Medulla oblongata (tissue), 1 donor: ENCODE measurements at regions not wholly inside any gene's neighbourhood (a gene's known extent, or its start where the extent isn't known, plus 50 kb on each side); places are given as distances from the start of the nearest gene placed in this dataset.

Source experiments
- DNase-seq: peaks from one replicate; pipeline ENCODE4 v3.0.0-alpha.2; 2015; ENCODE audit errors: extremely low spot score

GRCh38 chr10:128709686-128710085 is 583.5 kb upstream of the MKI67 start:
- DNase-seq, result no peak

DNA sequence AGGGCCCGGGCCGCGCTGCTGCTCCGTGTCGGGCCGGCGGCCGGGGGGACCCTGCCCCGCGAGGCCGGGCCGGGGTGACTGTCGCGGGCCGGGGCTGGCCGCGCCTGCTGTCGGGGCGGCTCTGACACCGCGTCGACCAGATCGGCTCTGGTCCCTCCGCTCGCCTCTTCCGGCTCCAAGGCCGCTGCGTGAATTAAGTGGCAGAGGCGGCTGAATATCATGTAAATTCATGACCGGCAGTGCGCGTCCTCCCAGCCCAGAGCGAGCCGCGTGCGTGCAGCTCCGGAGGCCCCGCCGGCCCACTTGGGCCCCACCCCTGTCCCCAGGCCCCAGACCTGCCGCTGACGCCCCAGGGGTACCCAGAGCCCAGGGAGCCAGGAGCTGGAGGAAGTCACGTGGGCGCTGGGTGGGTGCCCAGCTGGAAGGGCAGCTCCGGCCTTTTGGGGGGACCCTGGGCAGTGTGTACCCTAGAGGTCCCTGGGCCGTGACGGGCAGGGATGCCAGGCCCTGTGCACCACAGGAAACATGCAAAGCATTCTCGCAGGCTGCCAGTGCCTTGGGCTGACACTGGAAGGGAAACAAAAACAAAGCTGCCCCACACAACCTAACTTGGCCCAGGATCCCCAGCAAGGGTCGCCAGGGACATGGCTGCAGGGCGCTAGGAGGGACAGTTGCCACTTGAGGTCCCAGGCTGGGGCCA is 584.0 kb upstream of the MKI67 start:
- DNase-seq, result no peak

DNA sequence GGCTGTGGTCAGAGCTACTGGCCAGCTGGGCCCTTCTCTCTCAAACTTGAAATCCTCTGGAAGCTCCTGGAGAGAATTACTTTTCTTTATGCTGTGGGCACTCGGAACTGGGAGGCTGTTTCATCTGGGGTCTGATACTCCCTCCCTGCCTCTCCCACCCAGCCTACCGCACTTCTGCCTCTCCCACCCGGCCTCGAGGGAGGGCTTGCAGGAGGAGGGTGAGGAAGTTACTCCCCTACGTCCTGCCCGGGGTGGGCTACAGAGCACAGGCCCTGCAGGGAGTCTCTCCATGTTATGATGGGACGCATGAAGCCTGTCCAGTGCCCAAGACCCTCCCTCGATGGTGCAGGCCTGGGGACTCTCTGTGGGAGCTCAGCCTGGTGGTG is 584.6 kb upstream of the MKI67 start:
- no peak for DNase-seq

DNA sequence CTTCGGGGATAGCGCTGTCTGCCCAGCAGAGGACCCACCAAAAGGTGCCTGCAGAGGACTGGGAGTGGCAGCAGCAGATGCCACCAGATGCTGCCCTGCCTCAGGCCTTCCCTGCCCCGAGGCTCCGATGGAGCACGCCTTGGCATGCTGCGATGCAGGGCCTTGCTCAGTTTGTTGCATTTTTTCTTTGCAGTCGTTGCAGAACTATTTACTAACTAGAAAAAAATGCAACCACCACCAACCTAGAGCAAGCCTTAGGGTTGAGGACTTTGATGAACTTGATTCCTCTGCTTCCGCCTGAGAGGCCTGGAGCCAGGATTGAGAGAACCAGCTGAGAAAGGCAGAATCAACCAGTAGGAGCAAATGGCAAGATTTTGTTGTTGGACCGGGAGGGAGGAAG is 585.6 kb upstream of the MKI67 start:
- DNase-seq, result no peak

DNA sequence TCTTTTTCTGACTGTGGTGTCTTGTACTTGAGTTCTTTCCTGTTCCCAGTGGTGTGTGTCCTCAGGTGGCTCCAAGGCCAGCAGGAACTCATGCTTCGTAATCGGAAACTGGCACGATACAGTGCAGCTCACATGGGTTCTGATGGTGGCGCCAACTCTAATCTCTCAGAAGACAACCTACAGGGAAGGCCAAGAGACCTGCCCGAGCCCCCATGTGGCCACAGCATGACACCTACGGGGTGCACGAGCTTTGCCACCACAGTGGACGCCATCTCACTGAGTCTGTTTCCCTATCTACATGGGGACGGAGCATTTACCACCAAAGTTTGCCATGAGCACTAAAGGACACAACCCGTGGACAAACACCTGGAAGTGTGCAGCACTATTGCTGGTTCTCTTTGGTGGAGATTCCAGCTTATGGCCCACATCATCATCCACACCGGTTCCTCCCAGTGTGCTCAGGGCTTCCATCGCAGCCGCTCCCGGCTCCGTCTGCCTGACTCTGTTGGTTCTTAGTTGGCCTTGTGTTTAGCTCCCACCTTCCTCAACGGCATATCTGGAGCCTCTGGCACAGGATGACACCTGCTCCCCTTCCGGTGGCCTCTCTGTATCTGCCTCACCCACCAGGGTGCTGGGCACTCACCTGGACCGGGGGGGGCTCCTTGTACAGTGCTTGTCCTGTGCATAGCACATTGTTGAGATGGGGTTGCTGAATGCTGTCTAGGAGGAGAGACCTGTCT is 586.6 kb upstream of the MKI67 start:
- DNase-seq, result no peak

DNA sequence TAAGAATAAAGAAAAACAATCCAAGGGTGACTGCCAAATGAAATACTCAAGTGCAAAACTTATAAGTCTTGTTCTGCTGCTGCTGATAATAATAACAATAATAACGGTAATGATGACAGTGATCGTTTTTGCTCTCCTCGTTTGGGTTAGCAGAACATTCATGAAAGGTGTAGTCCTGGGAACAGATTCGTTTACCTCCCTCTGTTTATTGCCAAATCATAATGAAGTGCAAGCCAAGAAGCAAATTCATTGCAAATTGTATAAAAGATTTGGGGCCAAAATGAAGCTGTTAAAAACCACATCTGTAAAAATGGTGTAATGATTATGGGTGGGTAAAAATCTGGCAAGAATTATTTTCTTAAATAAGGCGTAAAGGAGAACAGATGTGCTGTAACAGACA is 587.2 kb upstream of the MKI67 start:
- DNase-seq, result no peak

GRCh38 chr10:128713874-128714570 is 587.8 kb upstream of the MKI67 start:
- no peak for DNase-seq

GRCh38 chr10:128714644-128715415 is 588.6 kb upstream of the MKI67 start:
- no peak for DNase-seq

DNA sequence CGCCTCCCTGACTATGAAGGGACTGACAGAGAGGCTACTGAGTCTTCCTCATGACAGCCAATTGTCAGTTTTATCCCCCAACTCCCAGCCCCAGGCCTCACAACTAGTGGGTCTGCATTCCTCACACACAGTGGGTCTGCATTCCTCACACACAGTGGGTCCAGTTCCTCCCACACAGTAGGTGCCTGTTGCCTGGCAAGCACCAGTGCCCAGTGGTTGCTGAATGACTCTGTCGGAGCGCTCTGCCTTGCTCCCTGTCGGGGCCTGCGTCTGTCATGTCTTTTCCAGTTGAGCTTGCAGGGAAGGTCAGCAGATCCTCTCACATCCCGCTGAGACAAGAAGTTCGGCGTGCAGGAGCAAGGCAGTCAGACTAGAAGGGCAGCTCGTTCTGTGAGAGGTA is 590.0 kb upstream of the MKI67 start:
- no peak for DNase-seq

DNA sequence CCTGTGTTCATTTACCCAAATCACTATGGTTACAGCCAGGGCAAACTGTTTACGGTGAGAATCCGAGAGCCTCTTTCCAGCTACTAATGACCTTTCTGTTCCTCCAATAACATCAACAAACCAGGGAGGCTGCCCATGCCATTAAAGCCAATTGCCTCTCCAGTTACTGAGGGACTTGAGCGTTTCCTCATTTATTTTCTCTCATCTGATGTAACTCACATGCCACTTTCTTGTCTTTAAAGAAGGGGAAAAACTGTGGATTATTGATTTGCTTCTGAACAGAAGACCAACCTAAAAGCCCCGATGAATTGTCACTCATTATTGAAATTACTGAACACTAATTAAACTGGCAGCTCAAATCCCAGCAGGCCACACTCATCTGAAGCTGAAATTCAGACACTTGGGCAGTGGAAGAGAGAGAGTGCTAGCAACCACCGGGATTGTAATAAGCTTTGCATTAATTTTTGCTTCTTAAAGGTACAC is 595.8 kb upstream of the MKI67 start:
- no peak for DNase-seq

DNA sequence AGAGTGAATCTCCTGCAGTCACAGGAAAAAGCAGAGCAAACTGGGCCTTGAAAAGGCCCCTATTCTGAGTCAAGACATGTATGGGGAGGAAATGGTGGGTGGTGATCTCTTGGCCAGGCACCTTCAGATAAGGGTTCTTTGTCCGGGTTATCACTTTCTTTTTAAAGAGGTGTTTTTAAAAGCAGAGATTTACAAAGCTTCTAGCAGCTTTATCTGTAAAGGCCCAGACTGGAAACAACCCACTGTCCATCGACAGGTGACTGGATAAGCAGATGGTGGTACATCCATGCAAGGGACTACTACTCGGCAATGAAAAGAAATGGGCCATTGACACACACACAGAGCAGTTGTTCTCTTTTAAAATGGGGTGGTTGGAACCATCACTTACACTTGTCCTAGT is 596.7 kb upstream of the MKI67 start:
- no peak for DNase-seq

- DNase-seq, result no peak
These were observed 597.5 kb upstream of the MKI67 start for GRCh38 chr10:128723631-128724205.

- DNase-seq, result no peak
These were observed 599.3 kb upstream of the MKI67 start for GRCh38 chr10:128725531-128725930.

GRCh38 chr10:128727114-128727513 is 600.9 kb upstream of the MKI67 start:
- DNase-seq, result no peak

DNA sequence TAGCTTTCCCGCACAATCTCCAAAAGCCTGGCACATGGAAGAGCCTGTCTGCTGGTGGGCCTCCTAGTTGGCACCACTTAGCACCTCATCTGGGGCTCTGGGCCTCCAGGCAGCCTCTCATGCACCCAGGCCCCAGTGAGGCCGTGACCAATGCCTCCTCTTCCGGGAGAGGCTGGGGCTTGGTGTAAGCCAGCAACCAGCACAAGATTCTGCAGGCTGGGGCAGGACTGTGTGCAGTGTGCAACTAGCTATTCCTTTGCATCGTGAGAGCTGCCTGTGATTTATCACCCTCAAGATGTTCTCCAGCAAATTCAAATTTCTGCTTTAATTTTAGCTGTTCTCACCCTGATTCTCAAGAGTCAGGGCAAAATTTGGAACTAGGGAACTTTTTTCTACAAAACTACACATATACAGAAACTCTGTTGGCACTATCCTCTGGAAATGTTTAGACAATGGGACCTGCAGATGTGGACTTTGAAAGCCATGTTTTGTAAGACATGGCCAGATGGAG is 603.7 kb upstream of the MKI67 start:
- DNase-seq, result no peak

DNA sequence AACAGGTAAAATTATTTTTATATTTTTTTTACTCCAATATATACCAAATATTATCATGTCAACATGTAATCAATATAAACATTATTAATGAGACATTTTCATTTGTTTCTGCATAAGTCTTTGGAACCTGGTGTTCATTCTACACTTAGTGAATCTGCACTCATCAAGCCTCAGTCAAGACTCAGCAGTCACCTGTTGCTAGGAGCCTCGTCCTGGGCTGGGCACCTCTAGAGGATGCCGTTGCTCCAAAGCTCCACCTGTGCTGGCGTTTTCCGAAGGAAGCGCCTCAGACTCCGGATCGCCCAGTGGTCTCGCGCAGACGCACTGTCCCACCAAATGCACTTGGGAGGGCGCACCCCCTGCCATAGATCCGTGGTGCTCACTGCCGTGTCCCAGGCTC is 604.7 kb upstream of the MKI67 start:
- no peak for DNase-seq

DNA sequence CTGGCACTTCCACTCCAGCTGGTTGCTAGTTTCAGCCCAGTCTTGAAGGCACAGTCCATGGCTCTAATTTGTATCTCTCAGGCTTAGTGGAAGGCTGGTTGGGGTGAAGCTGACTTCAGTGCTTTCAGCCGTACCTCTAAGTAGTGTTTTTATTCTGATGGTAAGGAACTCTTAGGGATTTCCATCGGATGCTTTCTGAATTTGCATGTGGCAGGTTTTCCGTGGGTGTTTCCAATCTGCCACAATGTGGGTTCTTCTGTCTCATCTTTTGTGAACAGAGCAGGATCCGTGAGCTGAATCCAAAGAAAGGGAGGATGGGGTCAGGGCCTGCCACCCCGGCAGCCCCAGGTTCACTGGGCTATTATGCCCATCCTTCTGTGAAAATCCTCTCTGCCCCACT is 607.9 kb upstream of the MKI67 start:
- no peak for DNase-seq

- no peak for DNase-seq
These were observed 608.5 kb upstream of the MKI67 start for GRCh38 chr10:128734734-128735133.

DNA sequence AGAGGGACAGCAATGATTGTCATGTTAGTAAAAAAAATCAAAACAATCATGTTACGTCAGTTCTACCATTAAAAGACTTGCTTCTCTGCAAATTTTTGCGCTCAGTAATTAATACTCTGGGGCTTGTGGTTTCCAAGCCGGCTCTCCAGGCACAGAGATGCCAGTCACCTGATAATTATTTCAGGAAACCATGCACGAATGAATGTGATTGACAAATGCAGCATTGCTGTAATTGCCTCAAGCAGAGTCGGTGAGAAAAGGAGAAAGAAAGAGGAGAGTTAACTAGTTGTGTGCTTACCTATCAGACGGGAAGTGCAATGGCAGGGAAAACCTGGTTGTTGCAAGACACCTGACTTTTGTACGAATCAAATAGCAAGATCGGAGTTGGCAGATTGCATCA is 609.8 kb upstream of the MKI67 start:
- DNase-seq, result no peak

GRCh38 chr10:128738386-128738915 is 612.2 kb upstream of the MKI67 start:
- DNase-seq, result no peak

DNA sequence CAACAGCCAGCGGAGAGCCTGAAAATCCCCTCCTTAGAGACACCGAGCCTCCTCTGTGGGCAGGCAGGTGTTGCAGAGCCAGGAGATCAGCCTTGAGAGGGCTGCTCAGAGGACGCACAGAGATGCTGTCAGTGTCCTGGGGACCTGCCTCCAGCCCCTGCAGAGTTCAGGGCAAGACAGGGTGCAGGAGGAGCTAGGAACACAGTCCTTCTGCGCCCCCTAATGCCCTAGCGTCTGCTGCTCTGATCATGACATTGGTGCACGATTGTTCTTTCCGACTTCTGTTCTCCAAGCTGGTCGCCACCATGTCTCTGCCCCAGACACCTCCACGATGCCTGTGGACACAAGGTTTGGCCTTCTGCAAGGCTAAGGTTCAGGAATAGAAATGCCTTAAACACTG is 613.7 kb upstream of the MKI67 start:
- no peak for DNase-seq
